Activated CD4-positive, alpha-beta memory T cell treated with anti-CD3 and anti-CD28 coated beads for 36 hours (primary cell): ENCODE measurements at regions not wholly inside any gene's neighbourhood (a gene's known extent, or its start where the extent isn't known, plus 50 kb on each side); places are given as distances from the start of the nearest gene placed in this dataset.

Source experiments
- CTCF ChIA-PET: fragments of 350-600 bp; sonication (Branson Sonifier 250); formaldehyde crosslinking; loops from one replicate; lab custom pipeline; 2021; ENCODE audit warnings: antibody characterized with exemption, inconsistent platforms; lab: Charles Lee
- POLR2A ChIA-PET: fragments of 350-600 bp; sonication (Branson Sonifier 250); formaldehyde crosslinking; loops from one replicate; lab custom pipeline; 2021; ENCODE audit warnings: antibody characterized with exemption; lab: Charles Lee
- DNase-seq: peaks from one replicate; pipeline ENCODE4 v3.0.0-alpha.2; 2020
- H3K27ac Mint-ChIP-seq: one replicate; pipeline ENCODE4 v1.8.0; 2021; ENCODE audit warnings: mixed read lengths
- H3K27me3 Mint-ChIP-seq: one replicate; pipeline ENCODE4 v1.8.0; 2021; ENCODE audit warnings: mixed read lengths
- H3K36me3 Mint-ChIP-seq: one replicate; pipeline ENCODE4 v1.8.0; 2021; ENCODE audit warnings: mixed read lengths
- H3K4me1 Mint-ChIP-seq: one replicate; pipeline ENCODE4 v1.8.0; 2021; ENCODE audit warnings: low read depth, mixed read lengths
- H3K4me3 Mint-ChIP-seq: one replicate; pipeline ENCODE4 v1.8.0; 2021; ENCODE audit warnings: mild to moderate bottlenecking, mixed read lengths
- H3K9me3 Mint-ChIP-seq: one replicate; pipeline ENCODE4 v1.8.0; 2021; ENCODE audit warnings: mixed read lengths
- intact Hi-C: fragments of 100-400 bp; cut with micrococcal nuclease; formaldehyde crosslinking; loops from one replicate; pipeline ENCODE4 v1.15.1; 2023

GRCh38 chr20:4504814-4505213 lies 181.4 kb upstream of the PRNP start:
- H3K4me3 Mint-ChIP-seq = no peak overlapping the region
- POLR2A ChIA-PET = no interaction called here
- H3K27me3 Mint-ChIP-seq = peaks cover 36% of the 10 kb centered on the region
- CTCF ChIA-PET = no interaction called here
- no peak for DNase-seq
- no peaks in the 10 kb centered on the region for H3K4me1 Mint-ChIP-seq
- H3K27ac Mint-ChIP-seq = no peak overlapping the region
- peaks cover 7% of the 10 kb centered on the region for H3K9me3 Mint-ChIP-seq
- intact Hi-C loops = no loop called here
- peaks cover under 1% of the 10 kb centered on the region for H3K36me3 Mint-ChIP-seq

GRCh38 chr20:4502756-4503155 lies 183.5 kb upstream of the PRNP start:
- no peaks in the 10 kb centered on the region for H3K36me3 Mint-ChIP-seq
- no peak overlapping the region for H3K27ac Mint-ChIP-seq
- no peaks in the 10 kb centered on the region for H3K9me3 Mint-ChIP-seq
- DNase-seq = no peak
- intact Hi-C loops = no loop called here
- POLR2A ChIA-PET = no interaction called here
- no peaks in the 10 kb centered on the region for H3K4me1 Mint-ChIP-seq
- CTCF ChIA-PET = no interaction called here
- H3K4me3 Mint-ChIP-seq = no peak overlapping the region
- peaks cover 38% of the 10 kb centered on the region for H3K27me3 Mint-ChIP-seq

- Mint-ChIP-seq H3K9me3 (no peaks in the 10 kb centered on the region), H3K36me3 (no peaks in the 10 kb centered on the region), H3K4me3 (no peak overlapping the region), H3K27ac (no peak overlapping the region), H3K4me1 (no peaks in the 10 kb centered on the region), H3K27me3 (peaks cover 6% of the 10 kb centered on the region)
- ChIA-PET CTCF (no interaction called here), POLR2A (no interaction called here)
- intact Hi-C loops = no loop called here
- no peak for DNase-seq
These were observed 192.9 kb upstream of the PRNP start for GRCh38 chr20:4493386-4493785.

- Mint-ChIP-seq H3K4me3 (no peak overlapping the region), H3K27ac (no peak overlapping the region), H3K36me3 (no peaks in the 10 kb centered on the region), H3K4me1 (no peaks in the 10 kb centered on the region), H3K27me3 (peaks cover 11% of the 10 kb centered on the region), H3K9me3 (no peaks in the 10 kb centered on the region)
- DNase-seq = no peak
- ChIA-PET CTCF (no interaction called here), POLR2A (no interaction called here)
- intact Hi-C loops = no loop called here
These were observed 194.6 kb upstream of the PRNP start for GRCh38 chr20:4491643-4492042.

- CTCF ChIA-PET = no interaction called here
- no peaks in the 10 kb centered on the region for H3K36me3 Mint-ChIP-seq
- no peak for DNase-seq
- no peaks in the 10 kb centered on the region for H3K9me3 Mint-ChIP-seq
- no peaks in the 10 kb centered on the region for H3K4me1 Mint-ChIP-seq
- POLR2A ChIA-PET = no interaction called here
- H3K27ac Mint-ChIP-seq = no peak overlapping the region
- peaks cover 15% of the 10 kb centered on the region for H3K27me3 Mint-ChIP-seq
- intact Hi-C loops = no loop called here
- H3K4me3 Mint-ChIP-seq = no peak overlapping the region
These were observed 195.5 kb upstream of the PRNP start for GRCh38 chr20:4490606-4491280.

GRCh38 chr20:4490045-4490444 lies 196.2 kb upstream of the PRNP start:
- DNase-seq = no peak
- intact Hi-C loops = no loop called here
- no peaks in the 10 kb centered on the region for H3K9me3 Mint-ChIP-seq
- POLR2A ChIA-PET = no interaction called here
- H3K4me3 Mint-ChIP-seq = no peak overlapping the region
- H3K27ac Mint-ChIP-seq = no peak overlapping the region
- peaks cover 15% of the 10 kb centered on the region for H3K27me3 Mint-ChIP-seq
- no peaks in the 10 kb centered on the region for H3K4me1 Mint-ChIP-seq
- CTCF ChIA-PET = no interaction called here
- H3K36me3 Mint-ChIP-seq = no peaks in the 10 kb centered on the region

- no peak for DNase-seq
- Mint-ChIP-seq H3K27ac (no peak overlapping the region), H3K9me3 (no peaks in the 10 kb centered on the region), H3K4me1 (no peaks in the 10 kb centered on the region), H3K36me3 (no peaks in the 10 kb centered on the region), H3K27me3 (peaks cover 19% of the 10 kb centered on the region), H3K4me3 (no peak overlapping the region)
- ChIA-PET POLR2A (no interaction called here), CTCF (no interaction called here)
- intact Hi-C loops = no loop called here
These were observed 197.6 kb upstream of the PRNP start for GRCh38 chr20:4488407-4489339.

GRCh38 chr20:4484379-4484997 lies 201.8 kb upstream of the PRNP start:
- Mint-ChIP-seq H3K27ac (no peak overlapping the region), H3K36me3 (no peaks in the 10 kb centered on the region), H3K4me1 (no peaks in the 10 kb centered on the region), H3K9me3 (no peaks in the 10 kb centered on the region), H3K27me3 (peaks cover 27% of the 10 kb centered on the region), H3K4me3 (no peak overlapping the region)
- intact Hi-C loops = no loop called here
- ChIA-PET CTCF (no interaction called here), POLR2A (no interaction called here)
- DNase-seq = no peak

GRCh38 chr20:4483961-4484360 lies 202.3 kb upstream of the PRNP start:
- no peak for DNase-seq
- H3K4me3 Mint-ChIP-seq = no peak overlapping the region
- H3K4me1 Mint-ChIP-seq = no peaks in the 10 kb centered on the region
- POLR2A ChIA-PET = no interaction called here
- H3K27me3 Mint-ChIP-seq = peaks cover 27% of the 10 kb centered on the region
- intact Hi-C loops = no loop called here
- H3K36me3 Mint-ChIP-seq = no peaks in the 10 kb centered on the region
- CTCF ChIA-PET = no interaction called here
- H3K9me3 Mint-ChIP-seq = no peaks in the 10 kb centered on the region
- no peak overlapping the region for H3K27ac Mint-ChIP-seq

GRCh38 chr20:4483486-4483885 lies 202.8 kb upstream of the PRNP start:
- no peaks in the 10 kb centered on the region for H3K36me3 Mint-ChIP-seq
- no peaks in the 10 kb centered on the region for H3K4me1 Mint-ChIP-seq
- intact Hi-C loops = no loop called here
- ChIA-PET POLR2A (no interaction called here), CTCF (no interaction called here)
- no peak overlapping the region for H3K27ac Mint-ChIP-seq
- H3K27me3 Mint-ChIP-seq = peaks cover 27% of the 10 kb centered on the region
- no peak overlapping the region for H3K4me3 Mint-ChIP-seq
- no peaks in the 10 kb centered on the region for H3K9me3 Mint-ChIP-seq
- DNase-seq = no peak

GRCh38 chr20:4480104-4480503 lies 206.2 kb upstream of the PRNP start:
- no peaks in the 10 kb centered on the region for H3K9me3 Mint-ChIP-seq
- ChIA-PET CTCF (no interaction called here), POLR2A (no interaction called here)
- no peaks in the 10 kb centered on the region for H3K4me1 Mint-ChIP-seq
- peaks cover 20% of the 10 kb centered on the region for H3K27me3 Mint-ChIP-seq
- no peaks in the 10 kb centered on the region for H3K36me3 Mint-ChIP-seq
- no peak for DNase-seq
- no peak overlapping the region for H3K27ac Mint-ChIP-seq
- no peak overlapping the region for H3K4me3 Mint-ChIP-seq
- intact Hi-C loops = no loop called here

GRCh38 chr20:4476903-4477500 lies 209.3 kb upstream of the PRNP start:
- intact Hi-C loops = no loop called here
- Mint-ChIP-seq H3K27ac (no peak overlapping the region), H3K27me3 (peaks cover 12% of the 10 kb centered on the region), H3K4me1 (no peaks in the 10 kb centered on the region), H3K9me3 (no peaks in the 10 kb centered on the region), H3K36me3 (no peaks in the 10 kb centered on the region), H3K4me3 (no peak overlapping the region)
- CTCF ChIA-PET = no interaction called here
- no peak for DNase-seq
- POLR2A ChIA-PET = no interaction called here
